ENCODE measurements at regions not wholly inside any gene's neighbourhood (a gene's known extent, or its start where the extent isn't known, plus 50 kb on each side); places are given as distances from the start of the nearest gene placed in this dataset.

DNA sequence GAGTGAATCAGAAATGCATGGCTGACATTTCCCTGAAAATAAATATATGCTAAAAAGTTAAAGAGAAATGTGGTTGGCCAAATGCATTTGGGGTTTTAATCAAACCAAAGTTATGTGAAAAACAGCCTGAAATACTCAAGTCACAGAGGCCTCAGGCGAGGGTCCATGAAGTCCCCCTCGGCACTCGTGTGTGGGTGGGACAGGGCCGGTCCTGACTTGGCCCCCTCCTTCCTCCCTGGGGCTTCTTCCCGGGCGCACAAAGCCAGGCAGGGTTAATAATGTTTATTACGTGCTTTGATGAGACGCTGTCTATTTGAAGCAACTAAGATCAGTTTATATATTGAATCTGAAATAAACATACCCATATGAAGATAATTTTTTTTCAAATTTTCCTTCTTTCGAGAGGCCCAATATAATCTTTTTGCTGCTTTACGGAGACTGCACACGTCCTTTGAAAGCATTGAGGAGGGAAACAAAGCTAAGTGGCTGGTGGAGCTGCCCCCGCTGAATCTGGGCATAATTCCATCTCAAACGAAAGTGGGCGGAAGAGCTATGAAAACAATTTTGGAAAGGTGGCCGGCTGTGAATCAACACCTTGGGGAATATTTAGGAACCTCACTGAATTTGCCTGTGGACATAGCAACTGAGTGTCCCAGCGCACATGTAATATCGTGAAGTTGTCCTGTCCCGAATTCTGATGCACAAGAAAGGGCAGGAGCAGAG is 55.8 kb upstream of the SMOC2 start:
- Histone ChIP-seq H3K9ac (replicated peaks in 1 of 4; ENCODE audit: extremely low read depth in 1 of 4, low read depth in 3 of 4, low read length in 3 of 4) (no peak overlapping the region), H3K4me1 (replicated peaks in 1 of 4; ENCODE audit: control insufficient read depth in 3 of 4, insufficient read depth in 4 of 4, low read length in 3 of 4) (no peaks in the 10 kb centered on the region; a peak in 1 of 7 replicates), H3K79me2 (ENCODE audit: control insufficient read depth in 1 of 2, insufficient read depth in 2 of 2, low read length in 2 of 2) (no peaks in the 10 kb centered on the region), H3K9me3 (ENCODE audit: insufficient read depth in 2 of 2, low read depth in 1 of 2, low read length in 1 of 2) (peaks cover 13 to 19% of the 10 kb centered on the region in 2 experiments), H3K27ac (ENCODE audit: low read depth, low read length) (no peak overlapping the region), H4K5ac (ENCODE audit: insufficient read length, low read depth, low read length) (no peak overlapping the region), H4K8ac (ENCODE audit: extremely low read depth, insufficient read depth, low read length) (no peak overlapping the region), H2BK20ac (ENCODE audit: low read length) (no peak overlapping the region), H2BK120ac (replicated peaks; ENCODE audit: low read depth, low read length) (no peak overlapping the region), H3K4me2 (ENCODE audit: insufficient read depth in 1 of 2, low read depth in 2 of 2, low read length in 2 of 2) (no peak overlapping the region), H2AK5ac (ENCODE audit: low read depth, low read length) (no peak overlapping the region), H3K23me2 (ENCODE audit: low read depth, low read length) (no peaks in the 10 kb centered on the region; the same call in 1 of the 2 replicates), H3K4ac (replicated peaks; ENCODE audit: insufficient read length, low read depth, low read length) (no peak overlapping the region), H2BK15ac (ENCODE audit: low read length) (no peak overlapping the region), H3K4me3 (ENCODE audit: extremely low read depth in 1 of 4, insufficient read depth in 2 of 4, low read depth in 3 of 4, low read length in 4 of 4) (no peak overlapping the region), H3K56ac (replicated peaks; ENCODE audit: insufficient read length, low read depth, low read length) (no peak overlapping the region), H3K14ac (ENCODE audit: insufficient read length) (no peak overlapping the region), H2AFZ (ENCODE audit: low read length) (no peak overlapping the region; the same call in 1 of the 2 replicates), H3K27me3 (replicated peaks in 1 of 4; ENCODE audit: control insufficient read depth in 3 of 4, extremely low read depth in 1 of 4, insufficient read depth in 3 of 4, low read length in 3 of 4) (no peaks in the 10 kb centered on the region), H3K36me3 (ENCODE audit: control insufficient read depth in 2 of 4, insufficient read depth in 4 of 4, low read length in 3 of 4) (no peaks in the 10 kb centered on the region; a peak in 1 of 8 replicates), H4K20me1 (replicated peaks in 1 of 2; ENCODE audit: control insufficient read depth in 1 of 2, insufficient read depth in 2 of 2, low read length in 2 of 2) (peaks cover 0 to 7% of the 10 kb centered on the region in 2 experiments), H2BK12ac (ENCODE audit: low read depth, low read length) (no peak overlapping the region), H3K23ac (ENCODE audit: insufficient read length) (no peak overlapping the region), H2BK5ac (ENCODE audit: low read depth, low read length) (no peak overlapping the region), H4K91ac (replicated peaks; ENCODE audit: insufficient read length, low read length) (no peak overlapping the region), H3K18ac (ENCODE audit: extremely low read depth, low read length) (no peak overlapping the region), H3K79me1 (ENCODE audit: low read depth, low read length) (no peaks in the 10 kb centered on the region)
- ChIA-PET CTCF (ENCODE audit: partially characterized antibody) (interaction anchor here (1.0 to 1.3 kb wide), 4 partner anchors 9 to 183 kb away, joined by 3 to 5 read pairs (median 3); no protein-coding TSS in a partner anchor), POLR2A (ENCODE audit: partially characterized antibody) (no interaction called here)
- no peak for TF ChIP-seq SP1 (IDR thresholded peaks at IDR 0.05; ENCODE audit: low read depth, low read length)
- no peak for TF ChIP-seq YY1 (IDR thresholded peaks at IDR 0.05; ENCODE audit: low read depth, low read length)
- TF ChIP-seq CHD1 (IDR thresholded peaks at IDR 0.05; ENCODE audit: low read depth, low read length) = no peak
- no peak for TF ChIP-seq CBX5 (IDR thresholded peaks at IDR 0.05; ENCODE audit: low read depth, low read length)
- no peak for TF ChIP-seq EP300 (IDR thresholded peaks at IDR 0.05; ENCODE audit: borderline replicate concordance in 1 of 2, low read depth in 2 of 2, low read length in 2 of 2)
- TF ChIP-seq SUZ12 (IDR thresholded peaks at IDR 0.05; ENCODE audit: low read length) = no peak
- TF ChIP-seq SIX5 (IDR thresholded peaks at IDR 0.05; ENCODE audit: low read depth, low read length) = no peak
- TF ChIP-seq, protein P1, sequence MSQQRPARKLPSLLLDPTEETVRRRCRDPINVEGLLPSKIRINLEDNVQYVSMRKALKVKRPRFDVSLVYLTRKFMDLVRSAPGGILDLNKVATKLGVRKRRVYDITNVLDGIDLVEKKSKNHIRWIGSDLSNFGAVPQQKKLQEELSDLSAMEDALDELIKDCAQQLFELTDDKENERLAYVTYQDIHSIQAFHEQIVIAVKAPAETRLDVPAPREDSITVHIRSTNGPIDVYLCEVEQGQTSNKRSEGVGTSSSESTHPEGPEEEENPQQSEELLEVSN (IDR thresholded peaks at IDR 0.05) = no peak
- no peak for TF ChIP-seq SIRT6 (IDR thresholded peaks at IDR 0.05; ENCODE audit: low read length)
- TF ChIP-seq ZNF274 (IDR thresholded peaks at IDR 0.05; ENCODE audit: borderline replicate concordance, extremely low read depth, low read length) = no peak
- TF ChIP-seq HDAC2 (IDR thresholded peaks at IDR 0.05; ENCODE audit: borderline replicate concordance in 1 of 2, low read depth in 2 of 2, low read length in 2 of 2) = no peak
- DNase-seq (ENCODE audit: low read depth in 1 of 2, low spot score in 2 of 2) (no peak), FAIRE-seq (no peak)
- WGBS, 2 experiments (ENCODE audit: extremely low coverage in 1 of 2, insufficient coverage in 1 of 2, insufficient read length in 1 of 2, insufficient replicate concordance in 2 of 2, low coverage in 1 of 2, low lambda C conversion rate in 2 of 2, missing lambda C conversion rate in 1 of 2) = 94% methylated on average over 18 of the region's 18 CpGs; no CpG with 5 or more reads in 1 of the 2 experiments
